Astrocyte of the cerebellum (primary cell): ENCODE measurements at regions not wholly inside any gene's neighbourhood (a gene's known extent, or its start where the extent isn't known, plus 50 kb on each side); places are given as distances from the start of the nearest gene placed in this dataset.

ENCODE experiments used
- DNase-seq: peaks from one replicate; pipeline ENCODE4 v3.0.0-alpha.2; 2011; ENCODE audit warnings: low read depth
- H3K4me3 ChIP-seq: 2 replicates; pipeline ENCODE4 v1.5.1; 2011; ENCODE audit warnings: mild to moderate bottlenecking, low read depth, low read length, moderate library complexity
- in situ Hi-C: cut with HindIII; loops from 2 replicates; pipeline ENCODE4 v1.10.0; 2017; ENCODE audit warnings: low sequenced_read_pairs
- TF ChIP-seq, protein P1 (sequence below): IDR thresholded peaks from 2 replicates; pipeline ENCODE4 v1.5.1; 2012; ENCODE audit warnings: low read length, low read depth, moderate library complexity, mild to moderate bottlenecking; ENCODE audit errors: missing control alignments

DNA sequence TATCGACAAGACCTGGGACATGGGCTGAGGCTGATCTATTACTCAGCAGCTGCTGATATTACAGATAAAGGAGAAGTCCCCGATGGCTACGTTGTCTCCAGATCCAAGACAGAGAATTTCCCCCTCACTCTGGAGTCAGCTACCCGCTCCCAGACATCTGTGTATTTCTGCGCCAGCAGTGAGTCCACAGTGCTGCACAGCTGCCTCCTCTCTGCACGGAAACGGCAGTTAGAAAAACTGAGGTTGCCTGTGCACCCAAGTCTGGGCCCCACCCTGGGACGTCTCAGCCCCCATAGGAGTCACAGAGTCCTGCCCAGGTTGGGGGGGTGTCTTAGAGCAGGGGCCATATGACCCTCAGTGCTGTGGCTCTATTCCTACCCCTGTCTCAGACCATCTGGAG, 167.4 kb upstream of the PRSS58 start:
- H3K4me3 ChIP-seq = no peak overlapping the region
- no peak for DNase-seq
- in situ Hi-C loops = no loop called here
- TF ChIP-seq, protein P1, sequence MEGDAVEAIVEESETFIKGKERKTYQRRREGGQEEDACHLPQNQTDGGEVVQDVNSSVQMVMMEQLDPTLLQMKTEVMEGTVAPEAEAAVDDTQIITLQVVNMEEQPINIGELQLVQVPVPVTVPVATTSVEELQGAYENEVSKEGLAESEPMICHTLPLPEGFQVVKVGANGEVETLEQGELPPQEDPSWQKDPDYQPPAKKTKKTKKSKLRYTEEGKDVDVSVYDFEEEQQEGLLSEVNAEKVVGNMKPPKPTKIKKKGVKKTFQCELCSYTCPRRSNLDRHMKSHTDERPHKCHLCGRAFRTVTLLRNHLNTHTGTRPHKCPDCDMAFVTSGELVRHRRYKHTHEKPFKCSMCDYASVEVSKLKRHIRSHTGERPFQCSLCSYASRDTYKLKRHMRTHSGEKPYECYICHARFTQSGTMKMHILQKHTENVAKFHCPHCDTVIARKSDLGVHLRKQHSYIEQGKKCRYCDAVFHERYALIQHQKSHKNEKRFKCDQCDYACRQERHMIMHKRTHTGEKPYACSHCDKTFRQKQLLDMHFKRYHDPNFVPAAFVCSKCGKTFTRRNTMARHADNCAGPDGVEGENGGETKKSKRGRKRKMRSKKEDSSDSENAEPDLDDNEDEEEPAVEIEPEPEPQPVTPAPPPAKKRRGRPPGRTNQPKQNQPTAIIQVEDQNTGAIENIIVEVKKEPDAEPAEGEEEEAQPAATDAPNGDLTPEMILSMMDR = no peak

GRCh38 chr7:142422621-142423020, 164.8 kb upstream of the PRSS58 start:
- in situ Hi-C loops = no loop called here

DNA sequence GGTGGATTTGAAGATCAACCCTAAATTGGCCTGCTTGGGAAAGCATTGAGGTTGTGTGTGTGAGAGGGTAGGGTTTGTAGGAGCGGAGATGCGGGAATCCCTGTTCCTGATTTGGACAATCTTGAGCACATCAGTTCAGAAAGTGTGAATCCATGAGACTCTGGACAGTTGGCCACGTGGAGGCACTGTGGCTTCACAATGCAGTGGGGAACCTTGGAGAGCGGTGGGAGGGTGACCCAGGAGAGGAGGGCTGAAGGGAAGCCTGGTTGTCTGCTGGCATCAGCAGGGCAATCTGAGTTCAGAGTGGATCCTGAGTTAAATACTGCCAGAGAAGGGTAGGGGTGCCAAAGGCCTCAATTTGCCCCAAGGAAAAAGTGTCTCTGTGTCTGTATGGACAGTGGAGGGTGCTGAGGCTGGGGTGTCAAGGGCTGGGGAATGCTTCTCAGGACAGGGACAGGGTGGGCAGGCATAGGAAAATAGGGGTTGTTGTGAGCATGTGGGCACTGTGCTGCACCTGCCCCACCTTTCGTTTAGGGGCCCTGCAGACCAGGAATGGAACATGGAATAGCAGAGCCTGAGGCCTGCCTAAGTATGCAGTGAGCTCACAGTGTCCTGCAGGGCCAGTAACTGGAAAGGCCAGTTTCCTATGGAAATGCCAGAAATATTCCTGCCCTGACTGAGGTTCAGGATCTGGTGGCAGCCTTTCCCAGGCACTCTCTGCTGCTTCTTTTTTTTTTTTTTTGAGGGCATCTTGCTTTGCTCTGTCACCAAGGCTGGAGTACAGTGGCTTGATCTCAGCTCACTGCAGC, 162.9 kb upstream of the PRSS58 start:
- no peak for DNase-seq
- no peak overlapping the region for H3K4me3 ChIP-seq
- TF ChIP-seq, protein P1 = peak; percentile 72
- in situ Hi-C loops = no loop called here

More at GRCh38 chr7:142422621-142423020, 164.8 kb upstream of the PRSS58 start:
- TF ChIP-seq, protein P1 = no peak
- no peak for DNase-seq
- no peak overlapping the region for H3K4me3 ChIP-seq

- no peak for DNase-seq
- in situ Hi-C loops = no loop called here
- TF ChIP-seq, protein P1 = no peak
- H3K4me3 ChIP-seq = no peak overlapping the region
These were observed 160.5 kb upstream of the PRSS58 start for GRCh38 chr7:142418326-142418725.

- no peak for DNase-seq
- in situ Hi-C loops = no loop called here
- no peak overlapping the region for H3K4me3 ChIP-seq
- TF ChIP-seq, protein P1 = no peak
These were observed 157.1 kb upstream of the PRSS58 start for GRCh38 chr7:142414915-142415314.

GRCh38 chr7:142414135-142414534, 156.3 kb upstream of the PRSS58 start:
- DNase-seq = no peak
- no peak overlapping the region for H3K4me3 ChIP-seq
- TF ChIP-seq, protein P1 = no peak
- in situ Hi-C loops = no loop called here
